CD4-positive, alpha-beta T cell treated with Interleukin-6 for 4 hours (primary cell): ENCODE measurements at regions not wholly inside any gene's neighbourhood (a gene's known extent, or its start where the extent isn't known, plus 50 kb on each side); places are given as distances from the start of the nearest gene placed in this dataset.

Experiments used
- DNase-seq: peaks from one replicate; pipeline ENCODE4 v3.0.0-alpha.2; 2020; ENCODE audit warnings: mixed read lengths

DNA sequence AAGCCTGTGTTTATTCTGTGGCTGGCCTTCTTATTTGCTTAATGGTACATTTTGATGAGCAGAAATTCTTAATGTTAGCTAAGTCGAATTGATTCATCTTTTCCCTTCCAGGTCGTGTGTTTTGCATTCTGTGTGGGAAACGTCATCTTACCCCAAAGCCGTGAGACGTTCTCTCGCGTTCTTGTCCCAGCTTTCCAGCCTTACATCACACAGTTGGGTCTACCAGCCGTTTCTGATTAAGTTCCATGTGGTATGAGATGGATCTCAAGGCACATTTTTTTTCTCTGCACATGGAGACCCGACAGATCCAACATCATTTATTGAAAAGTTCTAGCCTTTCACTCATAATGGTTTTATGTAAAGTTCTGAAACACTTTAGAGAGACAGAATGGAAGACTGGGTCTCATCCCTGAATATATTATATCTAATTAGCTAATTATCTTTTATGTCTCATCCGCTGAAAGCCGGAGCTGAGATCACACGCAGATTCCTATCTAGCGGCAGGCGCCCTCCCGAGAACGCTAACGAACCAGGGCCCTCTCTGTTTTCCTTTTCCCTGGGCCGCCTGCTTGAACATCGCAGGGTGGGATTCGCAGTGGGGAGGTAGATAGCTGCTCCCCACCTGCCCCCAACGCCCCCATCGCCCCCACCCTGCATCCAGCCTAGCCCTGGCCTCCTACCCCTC, 1162.2 kb downstream of the BRD1 start:
- DNase-seq, result no peak

DNA sequence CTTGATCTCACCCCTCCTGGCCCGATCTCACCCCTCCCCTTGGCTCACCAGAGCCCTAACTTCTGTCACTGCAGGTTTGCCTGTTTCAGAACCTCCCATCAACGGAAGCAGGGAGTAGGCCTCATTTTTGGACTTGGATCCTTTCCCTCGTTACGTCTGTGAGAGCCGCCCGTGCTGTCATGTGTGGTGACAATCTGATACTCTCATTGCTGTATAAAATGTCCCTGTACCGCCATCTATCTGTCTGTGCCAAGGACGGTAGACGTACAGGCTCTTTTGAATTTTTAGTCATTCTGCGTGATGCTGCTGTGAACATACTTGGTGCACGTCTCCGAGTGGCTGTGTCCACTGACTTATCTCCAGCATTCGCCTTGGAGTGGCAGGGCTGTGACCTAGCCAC, 1163.1 kb downstream of the BRD1 start:
- DNase-seq, result no peak

DNA sequence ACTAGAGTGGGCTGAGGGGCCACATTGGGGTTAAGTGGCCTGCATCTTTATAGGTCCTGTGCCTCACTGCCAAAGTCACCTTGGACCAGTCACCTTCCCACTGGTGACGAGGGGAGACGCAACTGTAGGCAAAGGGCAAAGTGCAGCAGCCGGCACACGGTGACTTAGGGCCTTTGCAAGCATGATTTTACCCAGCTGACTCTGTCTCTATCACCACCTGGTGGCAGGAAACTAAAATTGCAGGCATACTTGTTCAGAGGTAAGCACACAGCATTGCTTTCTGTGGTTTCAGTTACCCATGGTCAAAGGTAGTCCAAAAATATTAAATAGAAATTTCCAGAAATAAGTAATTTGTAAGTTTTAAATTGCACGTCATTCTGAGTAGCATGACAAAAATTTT, 1164.4 kb downstream of the BRD1 start:
- no peak for DNase-seq

DNA sequence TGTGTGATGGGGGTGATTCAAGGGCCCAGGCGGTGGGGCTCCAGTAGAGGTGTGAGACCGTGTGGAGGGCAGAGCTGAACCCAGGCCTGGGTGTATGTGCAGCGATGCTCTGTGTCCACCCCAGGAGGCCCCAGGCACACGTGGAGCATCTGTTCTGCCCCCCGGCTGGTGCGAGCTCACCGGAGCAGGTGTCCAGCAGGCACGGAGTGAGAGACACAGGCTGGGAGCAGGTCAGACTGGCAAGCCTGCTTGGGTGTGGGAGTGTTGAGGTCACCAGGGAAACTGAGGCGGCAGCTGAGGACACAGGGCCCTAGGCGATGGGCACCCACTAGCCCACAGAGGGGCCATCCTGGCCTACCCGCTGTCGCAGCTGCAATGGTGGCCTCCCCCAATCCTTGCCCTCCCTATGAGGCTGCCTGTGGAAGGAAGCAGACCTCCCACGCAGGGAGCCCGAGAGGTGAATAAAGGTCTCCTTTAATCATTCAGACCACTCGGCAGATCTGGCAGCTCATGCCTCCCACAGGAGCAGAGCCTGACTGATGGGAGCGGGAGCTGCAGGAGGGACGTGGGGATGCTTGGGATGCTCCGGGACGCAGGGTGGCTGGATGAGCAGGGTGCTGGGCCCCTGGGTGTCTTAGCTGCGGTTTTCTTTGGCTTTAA, 1165.1 kb downstream of the BRD1 start:
- DNase-seq, result no peak

DNA sequence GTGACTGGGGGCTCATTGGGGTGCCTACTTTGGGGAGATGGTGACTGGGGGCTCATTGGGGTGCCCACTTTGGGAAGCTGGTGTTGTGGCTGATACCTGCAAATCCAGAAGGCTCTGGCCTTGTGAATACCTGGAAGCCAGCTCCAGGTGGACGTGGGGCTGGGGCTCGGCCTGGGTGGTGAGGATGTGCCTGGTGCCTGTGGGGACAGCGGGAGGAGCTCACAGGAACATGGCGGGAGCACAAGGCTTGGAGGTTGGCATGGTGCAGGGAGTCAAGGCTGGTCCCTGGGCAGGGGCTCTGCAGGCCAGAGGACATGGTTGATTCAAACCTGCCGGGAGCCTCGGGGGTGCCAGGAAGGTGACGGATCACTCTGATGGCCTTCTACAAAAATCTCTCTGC, 1165.7 kb downstream of the BRD1 start:
- DNase-seq, result no peak

DNA sequence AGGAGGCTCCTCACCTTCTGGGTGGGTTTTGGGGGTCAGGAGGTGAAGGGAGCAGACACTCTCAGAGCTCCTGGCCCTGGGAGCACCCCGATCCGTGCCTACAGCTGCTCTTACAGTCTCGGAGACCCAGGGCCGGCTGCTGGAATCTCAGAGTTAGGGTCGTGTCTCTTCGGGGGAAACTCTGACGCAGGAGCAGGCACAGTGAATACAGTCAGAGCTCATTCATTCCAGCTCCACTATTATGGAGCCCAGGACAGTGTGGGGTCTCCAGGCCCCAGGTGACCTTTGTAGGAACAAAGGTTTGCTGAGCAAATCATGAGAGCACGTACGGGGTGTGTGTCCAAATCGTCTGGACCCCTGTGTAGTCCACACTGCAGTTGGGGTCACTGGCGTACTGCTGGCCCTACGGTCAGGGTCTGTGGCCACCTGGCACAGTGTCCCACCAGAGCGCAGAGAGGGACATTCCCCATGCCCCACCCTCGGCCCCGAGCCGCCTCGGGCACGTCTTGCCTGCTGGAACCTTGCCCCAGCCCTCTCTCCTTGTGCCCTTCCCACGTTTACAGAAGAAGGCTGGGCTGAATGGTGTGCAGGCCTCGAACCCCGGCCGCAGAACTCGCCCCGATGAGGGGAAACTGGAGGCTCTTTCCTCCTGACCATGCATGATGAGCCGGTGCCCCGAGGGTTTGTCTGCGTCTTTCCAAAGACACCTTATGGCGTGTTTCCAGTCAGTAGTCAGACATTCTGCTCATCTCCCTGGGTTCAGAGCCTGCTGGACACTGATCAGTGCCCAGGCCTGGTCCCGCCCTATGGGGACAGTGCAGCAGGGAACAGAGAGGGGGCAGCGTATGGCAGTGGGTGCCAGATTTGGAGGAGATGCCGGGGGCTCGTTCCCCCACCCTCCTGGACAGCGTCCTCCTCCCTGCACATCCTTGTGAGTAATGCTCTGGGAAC, 1166.6 kb downstream of the BRD1 start:
- DNase-seq, result no peak

DNA sequence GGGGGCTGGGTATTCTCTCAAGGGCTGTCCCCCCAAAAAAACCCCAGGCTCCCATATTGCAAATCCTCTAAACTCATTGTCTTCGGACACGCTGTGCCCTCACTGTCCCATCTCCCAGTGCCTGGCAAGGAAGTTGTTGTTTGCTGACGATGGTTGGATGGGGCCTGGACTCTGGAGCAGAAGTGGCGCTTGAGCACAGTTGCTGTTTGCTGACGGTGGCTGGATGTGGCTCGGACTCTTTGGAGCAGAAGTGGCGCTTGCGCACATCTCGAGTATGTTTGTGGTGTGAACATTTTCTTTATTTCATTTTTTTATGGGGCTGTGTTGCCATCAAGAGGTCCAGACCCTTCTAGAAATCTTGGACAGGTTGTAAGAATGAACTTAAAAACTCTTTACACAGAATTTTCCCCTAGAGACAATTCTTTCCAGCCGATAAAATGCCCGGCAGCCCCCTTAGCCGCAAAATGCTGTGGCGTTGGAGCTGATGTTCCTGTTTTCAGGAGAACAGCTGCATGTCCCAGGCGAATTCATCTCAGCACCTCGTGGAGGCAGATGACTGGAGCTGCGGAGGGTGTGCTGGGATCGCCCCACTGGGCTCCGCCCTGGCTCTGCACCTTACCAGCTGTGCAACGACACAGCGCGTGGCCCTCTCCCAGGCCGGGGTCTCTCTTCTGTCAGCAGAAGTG, 1167.4 kb downstream of the BRD1 start:
- DNase-seq, result no peak

DNA sequence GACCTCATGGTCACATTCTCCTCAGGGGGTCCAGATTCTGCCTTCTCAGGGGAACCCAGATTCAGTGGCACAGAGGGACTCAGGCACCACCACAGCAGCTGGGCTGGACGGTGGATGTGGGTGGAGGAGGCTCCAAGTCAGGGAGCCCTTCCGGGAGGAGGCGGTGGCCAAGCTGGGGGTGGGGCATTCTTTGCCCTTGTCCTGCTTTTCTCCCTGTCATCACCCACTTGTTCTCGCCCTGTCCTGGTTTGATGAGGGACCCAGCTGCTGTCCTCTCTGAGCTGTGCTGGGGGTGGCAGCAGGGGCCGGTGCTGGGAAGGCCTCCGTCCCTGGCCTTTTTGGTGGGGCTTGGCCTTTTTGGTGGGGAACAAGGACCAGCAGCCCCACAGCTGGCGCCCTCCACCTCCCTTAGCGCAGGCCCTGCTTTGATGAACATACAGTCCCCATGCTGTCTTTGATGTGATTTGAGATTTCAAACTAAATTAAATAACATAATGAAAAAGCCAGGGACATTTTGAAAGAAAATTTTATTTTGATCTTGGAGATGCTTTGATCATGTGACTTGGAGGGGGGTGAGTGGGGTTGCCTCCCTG, 1168.2 kb downstream of the BRD1 start:
- no peak for DNase-seq

DNA sequence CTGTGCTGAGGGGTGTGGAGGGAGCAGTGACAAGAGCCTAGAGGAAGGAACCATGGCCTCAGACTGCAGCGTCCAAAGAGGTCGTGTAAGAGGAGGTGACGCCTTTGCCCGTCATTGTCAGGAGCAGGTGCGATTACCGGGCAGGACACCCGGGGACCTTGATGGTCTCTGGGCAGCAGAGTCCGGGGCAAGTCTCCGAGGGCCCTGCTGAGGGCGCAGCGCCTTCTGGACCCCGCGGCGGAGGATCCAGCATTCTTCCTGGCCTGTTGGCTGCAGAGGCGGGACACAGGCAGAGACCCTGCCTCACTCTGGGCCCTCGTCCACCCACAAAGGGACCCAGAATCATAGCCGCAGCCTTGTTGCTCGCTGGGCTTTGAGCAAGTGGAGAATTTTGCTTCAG, 1168.8 kb downstream of the BRD1 start:
- DNase-seq, result no peak

DNA sequence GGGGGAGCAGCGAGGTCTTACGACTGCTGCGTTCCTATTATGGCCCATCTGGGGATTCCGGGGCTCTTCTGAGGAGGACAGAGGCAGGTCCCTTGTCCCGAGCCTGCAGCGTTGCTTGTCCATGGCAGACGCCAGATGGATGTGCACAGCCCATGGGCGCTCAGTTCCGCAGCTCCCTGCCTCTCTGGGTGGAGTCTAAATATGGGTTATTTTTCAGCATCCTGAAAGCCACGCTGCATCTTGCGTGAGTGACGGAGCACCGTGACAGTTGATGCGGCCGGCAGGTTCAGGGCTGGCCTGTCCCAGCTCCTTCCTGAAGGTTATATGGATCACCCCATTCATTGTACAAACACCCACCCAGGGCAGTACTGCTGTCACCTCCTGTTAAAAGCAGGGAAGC, 1169.4 kb downstream of the BRD1 start:
- no peak for DNase-seq

DNA sequence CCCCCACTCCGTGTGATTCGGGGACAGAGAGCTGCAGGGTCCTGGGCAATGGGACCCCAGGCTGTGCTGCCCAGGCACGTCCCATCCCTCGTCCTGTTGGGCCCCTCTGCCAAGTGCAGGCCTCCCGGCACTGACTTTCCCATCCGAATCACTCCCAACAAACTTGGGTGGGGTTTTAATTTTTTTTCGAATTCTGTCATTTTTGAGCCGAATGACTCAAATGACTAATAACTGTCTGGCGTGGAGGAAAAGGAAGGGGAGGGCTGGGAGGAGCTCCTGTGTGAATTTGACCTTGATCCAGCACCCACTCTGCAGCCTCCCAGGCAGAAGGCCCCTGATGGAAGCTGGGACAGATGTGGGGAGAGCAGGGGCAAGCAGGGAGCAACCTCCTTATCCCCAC, 1173.2 kb downstream of the BRD1 start:
- no peak for DNase-seq

DNA sequence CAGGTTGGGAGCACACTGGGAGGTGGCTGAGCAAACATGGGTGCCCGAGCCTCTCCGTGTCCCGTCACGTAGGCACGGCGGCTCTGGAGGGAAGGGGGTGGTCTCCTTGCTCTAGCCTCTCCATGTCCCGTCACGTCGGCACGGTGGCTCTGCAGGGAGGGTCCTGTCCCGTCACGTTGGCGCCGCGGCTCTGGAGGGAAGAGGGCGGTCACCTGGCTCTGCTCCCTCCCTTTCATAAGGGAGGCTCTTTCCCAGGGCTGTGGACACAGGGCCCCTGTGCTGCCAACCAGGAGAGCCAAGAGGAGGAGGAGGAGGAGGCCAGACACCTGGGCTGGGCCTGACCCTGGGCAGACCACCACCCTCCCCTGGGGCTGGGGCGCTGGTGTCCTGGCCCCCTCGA, 1173.7 kb downstream of the BRD1 start:
- no peak for DNase-seq

DNA sequence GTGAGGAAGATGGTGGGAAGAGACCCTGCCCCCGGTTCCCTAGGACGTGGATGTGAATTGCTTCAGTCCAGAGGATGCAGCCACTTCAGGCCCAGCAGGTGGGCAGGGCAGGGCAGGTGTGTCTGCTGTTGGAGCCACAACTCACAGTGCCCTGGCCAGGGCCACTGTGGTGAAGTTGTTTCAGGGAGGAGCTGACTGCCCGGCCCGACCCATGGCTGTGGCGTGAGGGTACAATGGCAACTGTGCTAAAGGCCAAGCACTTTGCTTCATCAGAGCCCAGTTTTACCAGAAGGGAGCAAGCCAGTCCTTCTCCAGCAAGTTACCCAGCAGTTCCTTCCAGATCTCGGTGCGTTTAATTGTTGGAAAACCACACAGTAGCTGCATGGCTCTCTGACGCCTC, 1174.4 kb downstream of the BRD1 start:
- no peak for DNase-seq

DNA sequence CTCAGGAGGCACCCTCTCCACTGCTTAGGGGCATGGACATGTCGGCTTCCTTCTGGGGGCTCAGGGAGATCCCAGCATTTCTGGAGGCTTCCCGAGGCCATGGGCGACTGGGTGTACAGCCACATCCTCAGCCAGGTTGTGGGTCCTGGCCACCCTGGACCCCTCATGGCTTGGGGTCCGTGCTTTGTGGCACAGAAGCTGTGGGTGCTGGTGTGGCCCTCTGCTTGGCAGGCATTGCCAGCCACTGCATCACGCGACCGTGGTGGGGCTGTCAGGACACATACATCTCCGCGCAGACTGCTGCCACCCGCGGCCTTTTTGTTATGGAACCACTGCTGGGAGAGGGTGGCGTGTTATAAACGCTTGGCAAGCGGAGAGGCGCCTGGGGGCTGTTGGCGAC, 1174.9 kb downstream of the BRD1 start:
- DNase-seq, result no peak

DNA sequence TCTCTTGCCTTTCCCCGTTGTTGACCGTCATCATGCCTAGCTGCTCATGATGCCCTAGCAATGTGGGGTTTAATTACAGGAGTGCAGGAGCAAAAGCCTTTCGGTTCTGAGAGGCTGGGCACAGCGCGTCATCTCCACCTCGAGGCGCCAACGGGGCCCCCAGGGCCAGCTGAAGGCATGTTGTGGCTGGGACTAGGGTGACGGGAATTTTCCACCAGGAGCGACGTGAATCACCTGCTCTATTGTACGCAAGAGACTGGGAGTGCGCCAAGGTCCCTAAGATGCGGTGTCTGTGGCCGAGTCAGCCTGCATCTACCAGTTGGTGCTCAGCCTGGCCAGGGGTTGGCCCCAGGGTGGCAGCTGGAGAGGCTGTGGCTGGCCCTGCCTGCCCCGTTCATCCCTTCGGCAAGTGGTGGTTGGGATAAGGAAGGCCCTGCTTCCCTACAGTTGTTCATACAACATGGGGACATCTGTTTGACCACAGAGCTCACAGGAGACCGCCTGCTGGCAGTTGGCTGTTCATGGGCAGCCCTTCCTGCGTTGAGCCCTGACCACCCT, 1175.6 kb downstream of the BRD1 start:
- DNase-seq, result no peak

DNA sequence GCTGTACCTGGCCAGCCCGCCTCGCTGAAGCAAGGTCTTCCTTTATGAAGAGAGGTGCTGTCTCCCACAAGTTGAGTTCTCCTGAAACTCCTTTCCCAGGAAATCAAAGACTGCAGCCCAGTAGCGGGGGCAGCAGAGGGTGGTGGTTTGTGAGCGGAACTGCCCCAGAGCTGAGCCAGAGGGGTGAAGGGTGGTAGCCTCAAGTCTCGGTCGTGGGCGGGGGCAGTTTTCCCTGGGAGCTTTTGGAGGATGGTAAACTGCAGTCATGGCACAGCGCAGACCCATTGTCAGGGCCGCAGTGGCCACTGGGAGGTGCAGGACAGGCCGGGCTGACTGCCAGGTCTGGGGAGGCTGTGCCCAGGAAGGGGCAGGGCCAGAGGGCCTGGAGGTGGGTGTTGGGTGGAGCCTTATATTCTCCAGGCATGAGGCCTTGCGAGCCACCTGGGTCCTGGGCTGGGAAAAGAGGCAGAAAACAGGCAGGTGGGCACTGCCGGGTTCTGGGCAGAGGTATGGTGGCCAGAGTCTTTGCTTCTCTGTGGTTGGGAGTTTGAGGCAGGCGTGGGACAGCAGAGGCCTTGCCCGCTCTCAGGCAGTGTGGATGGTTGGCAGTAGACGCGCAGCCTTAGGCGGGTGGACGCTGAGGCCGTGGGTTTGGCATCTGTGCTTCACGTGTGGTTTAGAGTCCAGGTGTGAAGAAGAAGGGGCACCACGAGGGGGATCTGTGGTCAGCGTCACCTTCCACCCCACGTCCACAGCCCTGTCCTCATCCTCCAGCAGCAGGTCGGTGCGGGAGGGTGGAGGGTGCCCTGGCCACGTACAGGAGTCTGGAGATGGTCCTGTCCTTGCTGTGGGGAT, 1176.4 kb downstream of the BRD1 start:
- no peak for DNase-seq

DNA sequence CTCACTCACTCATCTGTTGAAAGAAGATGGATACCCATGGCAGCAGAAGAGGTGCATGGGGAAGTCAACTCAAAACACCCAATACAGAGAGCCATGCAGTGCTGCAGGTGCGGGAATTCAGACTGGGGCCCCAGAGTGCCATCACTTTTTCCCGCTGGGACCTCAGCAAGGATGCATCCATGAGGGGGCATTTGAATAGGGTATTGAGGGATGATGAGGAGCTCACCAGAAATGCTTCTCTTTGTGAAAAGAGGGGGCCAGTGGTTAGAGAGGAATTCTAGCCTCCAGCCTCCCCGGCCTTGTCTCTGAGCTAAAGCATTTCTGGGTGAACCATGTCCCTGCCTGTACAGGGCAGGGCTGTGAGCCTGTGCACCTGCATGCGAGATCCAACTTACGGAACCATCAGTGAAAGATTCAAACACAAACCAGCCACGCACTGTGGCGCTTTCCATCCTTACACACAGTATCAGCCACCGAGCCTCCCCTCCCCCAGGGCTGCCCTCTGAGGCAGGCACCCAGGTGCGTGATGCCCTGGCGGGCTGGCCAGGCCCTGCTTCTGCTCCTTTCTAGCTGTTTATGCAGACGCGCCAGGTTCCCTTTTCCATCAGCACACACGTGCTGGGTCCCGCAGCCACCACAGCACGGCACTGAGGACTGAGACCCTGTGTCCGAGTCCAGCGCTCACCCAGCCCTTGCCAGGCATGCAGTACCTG, 1177.2 kb downstream of the BRD1 start:
- no peak for DNase-seq

DNA sequence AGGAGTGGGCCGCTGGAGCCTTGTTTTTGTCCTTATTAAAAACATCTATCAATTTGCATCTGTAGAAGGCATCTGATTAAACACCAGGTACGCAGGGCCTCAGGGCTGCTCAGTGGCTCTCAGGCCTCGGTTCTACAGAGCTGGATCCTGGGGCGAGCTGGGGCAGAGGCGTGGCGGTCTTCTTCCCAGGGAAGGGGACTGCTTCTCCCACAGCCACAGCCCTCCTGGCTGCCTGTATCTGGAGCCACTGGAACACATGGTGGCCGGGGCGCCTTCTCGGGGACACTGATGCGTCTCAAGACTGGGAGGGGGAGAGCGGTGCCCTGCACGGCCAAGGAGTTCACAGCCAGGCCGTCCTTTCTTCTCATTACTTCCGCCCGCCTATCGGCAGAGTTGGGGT, 1178.2 kb downstream of the BRD1 start:
- DNase-seq, result no peak

DNA sequence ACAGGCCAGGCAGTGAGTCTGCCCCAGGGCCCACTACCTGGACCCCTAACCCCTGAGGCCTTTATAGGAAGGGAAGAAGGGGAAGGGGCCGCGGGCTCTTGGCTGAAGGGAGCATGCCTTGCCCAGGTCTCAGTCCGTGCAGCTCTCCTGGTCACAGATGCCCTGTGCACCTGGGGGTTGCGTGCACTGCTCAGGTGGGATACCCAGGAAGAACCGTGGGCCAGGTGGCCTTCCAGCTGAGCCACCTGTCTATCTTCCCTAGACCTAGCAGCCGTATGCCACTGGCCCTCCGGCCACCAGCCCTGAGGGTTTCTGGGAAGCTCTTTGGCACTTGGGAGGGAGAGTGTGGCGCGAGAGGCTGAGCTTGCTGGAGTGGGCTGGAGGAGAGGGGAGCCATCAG, 1178.6 kb downstream of the BRD1 start:
- no peak for DNase-seq

DNA sequence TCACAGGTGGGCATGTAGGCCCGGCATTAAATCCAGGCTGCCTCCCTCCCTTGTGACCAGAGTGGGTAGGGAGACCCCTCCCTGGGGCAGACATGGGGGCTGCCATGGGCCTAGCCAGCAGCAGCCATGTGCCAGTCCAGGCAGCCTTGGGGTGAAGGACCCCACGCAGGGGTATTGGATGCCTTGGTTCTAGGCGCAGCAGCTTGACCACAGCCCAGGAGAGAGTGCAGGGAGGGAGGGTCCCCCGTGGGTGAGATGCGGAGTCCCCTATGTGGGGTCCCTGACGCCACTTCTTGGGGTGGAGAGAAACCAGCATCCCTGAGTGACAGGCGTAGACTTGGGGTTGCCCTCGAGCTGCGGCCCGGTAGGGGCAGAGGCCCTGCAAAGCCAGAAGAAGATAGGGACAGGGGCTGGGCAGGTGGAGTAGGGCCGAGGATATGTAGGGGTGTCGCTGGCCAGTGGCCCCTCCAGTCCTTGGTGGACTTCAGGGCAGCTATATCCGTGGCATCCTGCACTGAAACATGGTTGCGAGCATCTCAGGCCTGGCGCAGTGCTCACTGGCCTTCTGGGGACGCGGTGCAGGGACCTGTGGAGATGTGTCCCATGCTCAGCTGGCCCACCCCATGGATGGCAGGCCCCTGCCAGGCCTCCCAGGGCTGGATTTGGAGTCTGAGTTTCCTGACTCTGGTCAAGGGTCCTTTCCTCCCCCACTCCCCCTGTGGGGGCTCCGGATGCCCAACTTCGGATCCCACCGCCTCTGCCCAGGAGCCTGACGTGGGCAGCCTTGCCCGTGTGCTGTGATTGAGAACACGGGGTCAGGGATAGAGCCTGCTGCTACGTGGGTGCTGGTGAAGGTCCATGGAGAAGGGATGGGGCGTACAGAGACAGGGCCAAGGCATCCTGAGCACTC, 1179.8 kb downstream of the BRD1 start:
- no peak for DNase-seq
